Mucosa of rectum (tissue), 2 donors: ENCODE measurements at regions not wholly inside any gene's neighbourhood (a gene's known extent, or its start where the extent isn't known, plus 50 kb on each side); places are given as distances from the start of the nearest gene placed in this dataset.

ENCODE experiments used
- H3K27ac ChIP-seq, 2 donors: one replicate each; pipeline ENCODE4 v1.7.0; 2013; ENCODE audit warnings: inconsistent platforms in 2 of 2, low read depth in 2 of 2, low read length in 2 of 2
- H3K27me3 ChIP-seq, 2 donors: one replicate each; pipeline ENCODE4 v1.7.0; 2013; ENCODE audit warnings: low read length in 2 of 2; ENCODE audit not compliant: control insufficient read depth in 2 of 2, insufficient read depth in 2 of 2
- H3K36me3 ChIP-seq, 2 donors: one replicate each; pipeline ENCODE4 v1.7.0; 2013; ENCODE audit warnings: low read length in 2 of 2; ENCODE audit not compliant: control insufficient read depth in 2 of 2, insufficient read depth in 2 of 2
- H3K4me1 ChIP-seq, 2 donors: one replicate each; pipeline ENCODE4 v1.7.0; 2013; ENCODE audit warnings: low read length in 2 of 2, mild to moderate bottlenecking in 1 of 2; ENCODE audit not compliant: control insufficient read depth in 2 of 2, insufficient read depth in 2 of 2
- H3K4me3 ChIP-seq, 2 donors: one replicate each; pipeline ENCODE4 v1.7.0; 2013; ENCODE audit warnings: low read length in 2 of 2
- H3K9ac ChIP-seq, 2 donors: one replicate each; pipeline ENCODE4 v1.7.0; 2013; ENCODE audit warnings: low read length in 2 of 2, low read depth in 1 of 2, mild to moderate bottlenecking in 1 of 2
- H3K9me3 ChIP-seq, 2 donors: one replicate each; pipeline ENCODE4 v1.7.0; 2013; ENCODE audit warnings: low read length in 2 of 2; ENCODE audit not compliant: control insufficient read depth in 2 of 2
- donor health status: healthy.
- donor health status: Normal muscosa, but diverticular disease.

DNA sequence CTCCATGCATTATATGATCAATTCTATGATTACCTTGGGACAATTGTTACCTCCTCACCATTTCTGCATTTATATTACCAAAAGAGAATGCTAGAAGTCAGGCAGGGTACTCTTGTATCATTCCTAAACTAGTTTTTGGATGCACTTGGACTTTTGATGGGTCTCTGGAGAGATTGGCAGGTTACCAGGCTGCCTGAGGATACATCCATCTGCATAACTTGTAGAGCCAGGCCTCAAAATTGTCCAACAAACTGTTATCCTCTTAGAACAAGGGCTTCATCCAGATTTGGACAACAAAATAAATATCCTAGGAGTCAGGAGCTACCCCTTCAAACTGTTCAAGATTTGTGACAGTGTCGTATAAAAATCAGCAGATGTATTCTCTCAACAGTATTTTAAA lies 326.1 kb downstream of the IL15 start:
- Histone ChIP-seq H3K9me3 (no peaks in the 10 kb centered on the region), H3K4me3 (no peak overlapping the region), H3K9ac (no peak overlapping the region), H3K27me3 (no peaks in the 10 kb centered on the region), H3K4me1 (no peaks in the 10 kb centered on the region), H3K27ac (no peak overlapping the region), H3K36me3 (no peaks in the 10 kb centered on the region)

GRCh38 chr4:141971869-141972268 lies 335.5 kb downstream of the IL15 start:
- H3K36me3 ChIP-seq: no peaks in the 10 kb centered on the region
- H3K4me1 ChIP-seq: no peaks in the 10 kb centered on the region
- H3K9me3 ChIP-seq: no peaks in the 10 kb centered on the region

GRCh38 chr4:141972950-141973349 lies 336.6 kb downstream of the IL15 start:
- H3K9ac ChIP-seq: no peak overlapping the region
- H3K27ac ChIP-seq: no peak overlapping the region
- no peaks in the 10 kb centered on the region for H3K27me3 ChIP-seq
- H3K36me3 ChIP-seq: no peaks in the 10 kb centered on the region
- no peak overlapping the region for H3K4me3 ChIP-seq
- no peaks in the 10 kb centered on the region for H3K4me1 ChIP-seq
- H3K9me3 ChIP-seq: no peaks in the 10 kb centered on the region

More at GRCh38 chr4:141971869-141972268, 335.5 kb downstream of the IL15 start:
- no peak overlapping the region for H3K9ac ChIP-seq
- no peaks in the 10 kb centered on the region for H3K27me3 ChIP-seq
- H3K27ac ChIP-seq: no peak overlapping the region
- no peak overlapping the region for H3K4me3 ChIP-seq
